ENCODE measurements at regions not wholly inside any gene's neighbourhood (a gene's known extent, or its start where the extent isn't known, plus 50 kb on each side); places are given as distances from the start of the nearest gene placed in this dataset.

- Histone ChIP-seq H2AFZ (ENCODE audit: low read length) (no peak overlapping the region), H3K9me3 (ENCODE audit: low read length) (no peaks in the 10 kb centered on the region), H3K27ac (ENCODE audit: extremely low read length, insufficient read depth, low read length) (no peak overlapping the region), H3K4me3 (replicated peaks in 1 of 3; ENCODE audit: insufficient read depth in 1 of 3, low read depth in 2 of 3, low read length in 3 of 3) (no peak overlapping the region), H3K9ac (ENCODE audit: insufficient read depth, low read depth, low read length) (no peak overlapping the region), H4K20me1 (ENCODE audit: insufficient read depth, low read length) (no peaks in the 10 kb centered on the region), H3K4me2 (ENCODE audit: low read depth, low read length) (no peak overlapping the region), H3K4me1 (ENCODE audit: insufficient read depth, low read length) (no peaks in the 10 kb centered on the region), H3K79me2 (ENCODE audit: insufficient read depth, low read length) (no peaks in the 10 kb centered on the region), H3K36me3 (replicated peaks in 1 of 2; ENCODE audit: control insufficient read depth in 1 of 2, insufficient read depth in 2 of 2, low read length in 2 of 2) (no peaks in the 10 kb centered on the region), H3K27me3 (ENCODE audit: control insufficient read depth in 1 of 2, insufficient read depth in 2 of 2, low read length in 2 of 2) (no peaks in the 10 kb centered on the region)
- BruUV-seq (replicated peaks) = no TSS peak
- POLR2A ChIA-PET = no interaction called here
- in situ Hi-C loops (cut with HindIII; ENCODE audit: extremely low pct_ligation_motif_present, low pct_unique_long_range_greater_than_20kb) = no loop called here
- intact Hi-C loops (cut with micrococcal nuclease; ENCODE audit: unreplicated experiment) = no loop called here
- no peak for ATAC-seq
- WGBS (ENCODE audit: low lambda C conversion rate) = under 1% methylated on average over 3 of the region's 3 CpGs
- CTCF ChIA-PET (ENCODE audit: low intra/inter-chr PET ratio, low total read pairs) = no interaction called here
- DNase-seq (ENCODE audit: low spot score) = no peak
- no peak for FAIRE-seq
- TF ChIP-seq, protein P1, sequence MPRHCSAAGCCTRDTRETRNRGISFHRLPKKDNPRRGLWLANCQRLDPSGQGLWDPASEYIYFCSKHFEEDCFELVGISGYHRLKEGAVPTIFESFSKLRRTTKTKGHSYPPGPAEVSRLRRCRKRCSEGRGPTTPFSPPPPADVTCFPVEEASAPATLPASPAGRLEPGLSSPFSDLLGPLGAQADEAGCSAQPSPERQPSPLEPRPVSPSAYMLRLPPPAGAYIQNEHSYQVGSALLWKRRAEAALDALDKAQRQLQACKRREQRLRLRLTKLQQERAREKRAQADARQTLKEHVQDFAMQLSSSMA (CRISPR knock-in tag; IDR thresholded peaks at IDR 0.05) = no peak
- TF ChIP-seq ZNF33A (CRISPR knock-in tag; IDR thresholded peaks at IDR 0.05; ENCODE audit: borderline replicate concordance) = no peak
- TF ChIP-seq ZNF414 (CRISPR knock-in tag; IDR thresholded peaks at IDR 0.05) = no peak
- no peak for TF ChIP-seq MIXL1 (CRISPR knock-in tag; IDR thresholded peaks at IDR 0.05)
- TF ChIP-seq ZNF512 (CRISPR knock-in tag; IDR thresholded peaks at IDR 0.05) = no peak
- TF ChIP-seq ZFYVE20 (CRISPR knock-in tag; IDR thresholded peaks at IDR 0.05; ENCODE audit: borderline replicate concordance, low read depth) = no peak
- TF ChIP-seq SIN3A (IDR thresholded peaks at IDR 0.05; ENCODE audit: borderline replicate concordance, low read depth, low read length) = no peak
- no peak for TF ChIP-seq ZSCAN31 (CRISPR knock-in tag; IDR thresholded peaks at IDR 0.05; ENCODE audit: low read depth)
- TF ChIP-seq ZNF331 (CRISPR knock-in tag; IDR thresholded peaks at IDR 0.05) = no peak
- no peak for TF ChIP-seq ZNF792 (CRISPR knock-in tag; IDR thresholded peaks at IDR 0.05)
- no peak for TF ChIP-seq FOXO1 (CRISPR knock-in tag; IDR thresholded peaks at IDR 0.05)
- TF ChIP-seq EHMT2 (IDR thresholded peaks at IDR 0.05; ENCODE audit: borderline replicate concordance, low read depth, low read length) = no peak
- no peak for TF ChIP-seq JUN (CRISPR knock-in tag; IDR thresholded peaks at IDR 0.05)
- no peak for TF ChIP-seq PAWR (CRISPR knock-in tag; IDR thresholded peaks at IDR 0.05; ENCODE audit: borderline replicate concordance)
- no peak for TF ChIP-seq FOXJ3 (CRISPR knock-in tag; IDR thresholded peaks at IDR 0.05; ENCODE audit: borderline replicate concordance)
Measured at GRCh38 chr4:67365661-67366245, 179.6 kb downstream of the CENPC start.

Data from HepG2 (cell line).